ENCODE measurements at regions not wholly inside any gene's neighbourhood (a gene's known extent, or its start where the extent isn't known, plus 50 kb on each side); places are given as distances from the start of the nearest gene placed in this dataset.

DNA sequence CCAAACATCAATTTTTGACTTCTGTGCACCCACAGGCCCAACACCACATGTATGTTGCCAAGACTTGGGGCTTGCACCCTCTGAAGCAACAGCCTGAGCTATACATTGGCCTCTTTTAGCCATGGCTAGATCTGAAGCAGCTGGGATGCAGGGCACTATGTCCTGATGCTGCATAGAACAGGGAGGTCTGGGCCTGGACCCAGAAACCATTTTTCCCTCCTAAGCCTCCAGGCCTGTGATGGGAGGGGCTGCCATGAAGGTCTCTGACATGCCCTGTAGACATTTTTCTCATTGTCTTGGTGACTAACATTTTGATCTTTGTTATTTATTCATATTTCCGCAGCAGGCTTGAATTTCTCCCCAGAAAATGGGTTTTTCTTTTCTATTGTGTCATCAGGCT lies 330.0 kb downstream of the PYDC2 start:
- no peak for DNase-seq (ENCODE audit: extremely low read depth, insufficient read length)
- no peak for TF ChIP-seq CTCF (IDR thresholded peaks at IDR 0.05; ENCODE audit: insufficient read depth, low read length, poor library complexity, severe bottlenecking)
- H3K27me3 ChIP-seq (replicated peaks; ENCODE audit: control insufficient read depth, insufficient read depth, low read length): no peaks in the 10 kb centered on the region
- H3K36me3 ChIP-seq (ENCODE audit: control insufficient read depth, insufficient read depth, low read length): no peaks in the 10 kb centered on the region
- no peak overlapping the region for H3K4me3 ChIP-seq (replicated peaks; ENCODE audit: low read depth, low read length)

DNA sequence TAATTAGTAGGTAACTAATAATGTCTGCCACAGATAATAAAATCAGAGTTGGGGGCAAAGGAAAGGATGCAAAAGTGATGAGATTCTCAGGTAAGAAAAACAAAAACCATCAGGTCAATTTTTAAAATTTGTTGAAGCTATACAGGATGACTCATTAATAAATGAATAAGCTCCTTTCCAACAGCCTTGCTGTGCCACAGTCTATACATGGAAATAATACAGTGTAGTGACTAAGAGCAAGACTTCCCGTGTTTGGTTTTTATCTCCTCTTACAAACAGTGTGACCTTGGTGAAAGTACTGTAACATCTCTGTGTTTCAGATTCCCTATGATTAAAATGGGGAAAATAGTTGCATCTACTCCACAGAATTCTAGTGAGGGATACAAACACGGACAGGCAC lies 331.6 kb downstream of the PYDC2 start:
- no peak for DNase-seq (ENCODE audit: extremely low read depth, insufficient read length)
- no peaks in the 10 kb centered on the region for H3K27me3 ChIP-seq (replicated peaks; ENCODE audit: control insufficient read depth, insufficient read depth, low read length)
- no peak for TF ChIP-seq CTCF (IDR thresholded peaks at IDR 0.05; ENCODE audit: insufficient read depth, low read length, poor library complexity, severe bottlenecking)
- no peak overlapping the region for H3K4me3 ChIP-seq (replicated peaks; ENCODE audit: low read depth, low read length)
- no peaks in the 10 kb centered on the region for H3K36me3 ChIP-seq (ENCODE audit: control insufficient read depth, insufficient read depth, low read length)

GRCh38 chr3:191795196-191795595 lies 334.2 kb downstream of the PYDC2 start:
- DNase-seq (ENCODE audit: extremely low read depth, insufficient read length): no peak
- TF ChIP-seq CTCF (IDR thresholded peaks at IDR 0.05; ENCODE audit: insufficient read depth, low read length, poor library complexity, severe bottlenecking): no peak

GRCh38 chr3:191797271-191797670 lies 336.3 kb downstream of the PYDC2 start:
- Histone ChIP-seq H3K4me3 (replicated peaks; ENCODE audit: low read depth, low read length) (no peak overlapping the region), H3K36me3 (ENCODE audit: control insufficient read depth, insufficient read depth, low read length) (no peaks in the 10 kb centered on the region), H3K27me3 (replicated peaks; ENCODE audit: control insufficient read depth, insufficient read depth, low read length) (no peaks in the 10 kb centered on the region)
- DNase-seq (ENCODE audit: extremely low read depth, insufficient read length): no peak
- no peak for TF ChIP-seq CTCF (IDR thresholded peaks at IDR 0.05; ENCODE audit: insufficient read depth, low read length, poor library complexity, severe bottlenecking)

More at GRCh38 chr3:191795196-191795595, 334.2 kb downstream of the PYDC2 start:
- H3K36me3 ChIP-seq (ENCODE audit: control insufficient read depth, insufficient read depth, low read length): no peaks in the 10 kb centered on the region
- no peaks in the 10 kb centered on the region for H3K27me3 ChIP-seq (replicated peaks; ENCODE audit: control insufficient read depth, insufficient read depth, low read length)
- H3K4me3 ChIP-seq (replicated peaks; ENCODE audit: low read depth, low read length): no peak overlapping the region

- DNase-seq (ENCODE audit: extremely low read depth, insufficient read length): no peak
- no peaks in the 10 kb centered on the region for H3K27me3 ChIP-seq (replicated peaks; ENCODE audit: control insufficient read depth, insufficient read depth, low read length)
Measured at GRCh38 chr3:191802671-191803070, 341.7 kb downstream of the PYDC2 start.

More at GRCh38 chr3:191802671-191803070, 341.7 kb downstream of the PYDC2 start:
- H3K4me3 ChIP-seq (replicated peaks; ENCODE audit: low read depth, low read length): no peak overlapping the region
- no peak for TF ChIP-seq CTCF (IDR thresholded peaks at IDR 0.05; ENCODE audit: insufficient read depth, low read length, poor library complexity, severe bottlenecking)
- no peaks in the 10 kb centered on the region for H3K36me3 ChIP-seq (ENCODE audit: control insufficient read depth, insufficient read depth, low read length)

Data from GM06990 (cell line).